ENCODE measurements at regions not wholly inside any gene's neighbourhood (a gene's known extent, or its start where the extent isn't known, plus 50 kb on each side); places are given as distances from the start of the nearest gene placed in this dataset.

DNA sequence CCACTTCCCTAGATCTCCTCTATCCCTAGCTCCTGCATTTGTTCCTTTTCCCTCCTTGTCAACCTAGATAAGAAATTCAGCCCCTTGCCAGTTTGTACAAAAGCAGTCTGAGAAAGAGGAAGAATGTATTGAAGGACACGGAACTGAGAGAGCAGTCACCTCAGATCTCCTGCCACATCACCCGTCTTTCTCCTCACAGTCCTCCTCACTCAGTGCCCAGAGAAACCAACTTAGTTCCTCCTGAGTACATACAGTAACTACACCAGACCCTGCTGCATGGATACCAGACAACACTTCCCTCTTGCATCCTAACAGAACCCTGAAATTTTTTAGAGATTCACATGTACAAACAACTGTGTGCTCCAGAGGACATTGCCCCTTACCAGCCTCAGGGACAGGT lies 563.6 kb upstream of the ADAMTS9 start (continued):
- TF ChIP-seq REST (IDR thresholded peaks at IDR 0.05; ENCODE audit: low read depth) = no peak
- no peak for TF ChIP-seq EZH2 (IDR thresholded peaks at IDR 0.05)

GRCh38 chr3:65246561-65246960 lies 558.8 kb upstream of the ADAMTS9 start:
- Histone ChIP-seq H3K9me3 (ENCODE audit: control insufficient read depth in 1 of 2, insufficient read depth in 1 of 2, low read depth in 1 of 2, low read length in 2 of 2) (no peaks in the 10 kb centered on the region), H3K27me3 (ENCODE audit: insufficient read depth, low read length) (peaks cover 4% of the 10 kb centered on the region), H4K20me1 (ENCODE audit: insufficient read depth) (no peaks in the 10 kb centered on the region), H3K27ac (ENCODE audit: low read depth, low read length) (no peak overlapping the region), H2AFZ (ENCODE audit: low read depth, low read length, poor library complexity, severe bottlenecking) (no peak overlapping the region), H3K36me3 (ENCODE audit: control insufficient read depth in 1 of 2, insufficient read depth in 2 of 2, low read length in 2 of 2) (no peaks in the 10 kb centered on the region), H3K4me1 (ENCODE audit: control insufficient read depth in 1 of 2, insufficient read depth in 2 of 2, low read length in 2 of 2) (no peaks in the 10 kb centered on the region), H3K4me2 (ENCODE audit: low read length) (no peak overlapping the region), H3K4me3 (replicated peaks in 1 of 2; ENCODE audit: low read depth in 1 of 2, low read length in 2 of 2) (no peak overlapping the region), H3K79me2 (ENCODE audit: insufficient read depth, low read length) (no peaks in the 10 kb centered on the region), H3K9me2 (ENCODE audit: insufficient read depth) (no peaks in the 10 kb centered on the region), H3K9ac (ENCODE audit: low read length) (no peak overlapping the region)
- ChIA-PET CTCF (no interaction called here), POLR2A (no interaction called here), RAD21 (ENCODE audit: low non-redundant PET in 1 of 2, low total read pairs in 2 of 2, uncharacterized antibody in 2 of 2, unreplicated experiment in 2 of 2) (no interaction called here)
- no peak for TF ChIP-seq POLR2A (IDR thresholded peaks at IDR 0.05; ENCODE audit: borderline replicate concordance, extremely low read depth, insufficient read depth, insufficient read length)
- no peak for ATAC-seq
- intact Hi-C loops (cut with micrococcal nuclease) = no loop called here
- BruUV-seq (replicated peaks) = no TSS peak
- DNase-seq (ENCODE audit: low read depth, low spot score) = no peak
